ENCODE measurements at regions not wholly inside any gene's neighbourhood (a gene's known extent, or its start where the extent isn't known, plus 50 kb on each side); places are given as distances from the start of the nearest gene placed in this dataset.

DNA sequence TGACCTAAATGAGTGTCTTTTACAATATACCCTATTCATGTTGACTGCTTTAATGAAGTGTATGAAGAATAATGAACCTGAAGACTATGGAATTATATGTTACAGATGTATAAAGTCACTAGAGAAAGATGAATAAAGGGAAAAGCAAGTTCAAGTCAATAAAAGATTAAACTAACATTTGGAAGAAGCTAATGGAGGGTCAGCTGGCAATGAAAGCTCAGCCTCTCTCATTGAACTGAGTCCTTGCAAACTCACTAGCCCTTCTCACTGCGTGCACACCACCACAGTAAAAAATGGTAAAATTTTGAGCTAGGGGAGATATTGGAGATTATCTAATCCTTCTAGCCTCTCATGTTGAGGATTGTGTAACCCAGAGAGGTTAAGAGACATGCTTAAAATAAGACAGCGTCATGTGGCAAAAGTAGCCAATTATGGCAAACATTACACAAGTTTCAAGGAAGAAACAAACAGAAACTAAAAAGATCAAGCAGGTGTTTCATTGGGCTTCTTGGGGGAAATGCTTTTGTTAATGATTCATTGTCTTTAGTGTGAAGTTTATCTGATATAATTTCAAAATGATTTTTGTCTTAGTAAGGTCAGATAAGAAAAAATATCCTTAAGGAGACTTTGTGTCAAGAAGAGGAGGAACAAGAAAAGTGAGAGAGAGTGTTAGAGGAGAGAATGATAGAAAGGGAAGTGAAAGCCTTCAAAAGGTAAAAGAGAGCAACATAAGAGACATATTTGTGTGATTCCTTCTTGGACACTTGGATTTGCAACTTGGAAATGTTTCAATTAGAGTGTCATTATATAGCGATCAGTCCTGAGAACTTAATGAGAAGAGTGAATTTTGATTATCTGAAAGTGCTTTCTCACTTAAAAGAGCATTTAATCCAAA is 893.7 kb upstream of the FAM98A start:
- H3K4me3 ChIP-seq (ENCODE audit: low read depth, low read length), result no peak overlapping the region
- TF ChIP-seq, protein P1, sequence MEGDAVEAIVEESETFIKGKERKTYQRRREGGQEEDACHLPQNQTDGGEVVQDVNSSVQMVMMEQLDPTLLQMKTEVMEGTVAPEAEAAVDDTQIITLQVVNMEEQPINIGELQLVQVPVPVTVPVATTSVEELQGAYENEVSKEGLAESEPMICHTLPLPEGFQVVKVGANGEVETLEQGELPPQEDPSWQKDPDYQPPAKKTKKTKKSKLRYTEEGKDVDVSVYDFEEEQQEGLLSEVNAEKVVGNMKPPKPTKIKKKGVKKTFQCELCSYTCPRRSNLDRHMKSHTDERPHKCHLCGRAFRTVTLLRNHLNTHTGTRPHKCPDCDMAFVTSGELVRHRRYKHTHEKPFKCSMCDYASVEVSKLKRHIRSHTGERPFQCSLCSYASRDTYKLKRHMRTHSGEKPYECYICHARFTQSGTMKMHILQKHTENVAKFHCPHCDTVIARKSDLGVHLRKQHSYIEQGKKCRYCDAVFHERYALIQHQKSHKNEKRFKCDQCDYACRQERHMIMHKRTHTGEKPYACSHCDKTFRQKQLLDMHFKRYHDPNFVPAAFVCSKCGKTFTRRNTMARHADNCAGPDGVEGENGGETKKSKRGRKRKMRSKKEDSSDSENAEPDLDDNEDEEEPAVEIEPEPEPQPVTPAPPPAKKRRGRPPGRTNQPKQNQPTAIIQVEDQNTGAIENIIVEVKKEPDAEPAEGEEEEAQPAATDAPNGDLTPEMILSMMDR (conservative IDR thresholded peaks at IDR 0.05; ENCODE audit: low read depth, low read length), result no peak
- no peak for DNase-seq (ENCODE audit: low read depth)

DNA sequence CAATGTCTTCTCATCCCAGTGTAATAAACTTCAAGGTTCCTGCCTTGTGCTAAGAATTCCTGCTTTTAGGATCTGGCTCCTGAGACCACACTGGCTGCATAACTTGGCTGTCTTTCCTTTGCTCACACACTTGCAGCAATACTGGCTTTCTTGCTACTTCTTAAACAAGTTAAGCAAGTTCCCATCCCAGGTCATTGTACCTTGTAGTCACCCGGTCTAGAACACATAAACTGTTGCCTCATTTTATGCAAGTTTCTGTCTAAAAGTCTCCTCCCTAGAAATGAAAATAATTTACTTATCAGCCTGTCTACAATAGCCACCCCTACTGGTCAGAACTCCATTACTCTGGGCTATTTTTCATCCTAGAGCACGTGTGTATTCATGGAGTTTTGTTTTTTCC is 887.9 kb upstream of the FAM98A start:
- TF ChIP-seq, protein P1 (conservative IDR thresholded peaks at IDR 0.05; ENCODE audit: low read depth, low read length), result no peak
- no peak overlapping the region for H3K4me3 ChIP-seq (ENCODE audit: low read depth, low read length)
- DNase-seq (ENCODE audit: low read depth), result no peak

DNA sequence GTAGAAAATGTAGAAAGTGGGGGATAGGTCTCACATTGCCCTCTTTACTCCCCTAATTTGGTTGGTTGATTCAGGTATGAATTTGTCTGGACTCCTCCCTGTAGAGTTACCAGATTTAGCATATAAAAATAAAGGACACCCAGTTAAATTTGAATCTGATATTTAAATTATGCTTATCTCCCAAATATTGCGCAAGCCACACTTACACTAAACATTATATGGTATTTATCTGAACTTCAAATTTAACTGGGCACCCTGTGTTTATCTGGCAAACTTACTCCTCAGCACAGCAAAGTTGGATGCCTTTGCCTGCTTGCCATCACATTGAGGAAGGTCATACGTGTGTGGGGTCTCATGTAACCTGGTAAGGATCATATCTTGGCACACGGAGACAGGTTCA is 882.4 kb upstream of the FAM98A start:
- no peak overlapping the region for H3K4me3 ChIP-seq (ENCODE audit: low read depth, low read length)
- DNase-seq (ENCODE audit: low read depth), result no peak

DNA sequence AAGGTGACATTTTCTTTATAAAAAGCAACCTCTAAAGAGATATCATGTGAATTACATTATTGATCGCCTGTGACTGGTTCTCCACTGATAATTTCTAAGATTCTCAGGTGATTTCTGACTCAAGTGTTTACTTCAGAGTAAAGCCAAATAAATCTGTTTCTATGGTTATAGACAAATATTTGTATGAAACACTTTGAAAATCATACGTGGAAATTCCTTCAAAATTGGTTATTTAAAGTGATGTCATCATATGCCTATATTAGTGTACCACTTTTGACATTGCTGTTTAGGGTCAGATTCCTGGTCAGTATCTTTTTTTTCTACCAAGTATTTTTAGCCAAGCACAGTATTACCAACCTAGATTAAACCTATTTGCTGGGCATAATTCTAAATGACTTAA is 881.3 kb upstream of the FAM98A start:
- TF ChIP-seq, protein P1 (conservative IDR thresholded peaks at IDR 0.05; ENCODE audit: low read depth, low read length), result no peak
- H3K4me3 ChIP-seq (ENCODE audit: low read depth, low read length), result no peak overlapping the region
- no peak for DNase-seq (ENCODE audit: low read depth)

More for the DNA sequence above, 882.4 kb upstream of the FAM98A start:
- TF ChIP-seq, protein P1 (conservative IDR thresholded peaks at IDR 0.05; ENCODE audit: low read depth, low read length), result no peak

DNA sequence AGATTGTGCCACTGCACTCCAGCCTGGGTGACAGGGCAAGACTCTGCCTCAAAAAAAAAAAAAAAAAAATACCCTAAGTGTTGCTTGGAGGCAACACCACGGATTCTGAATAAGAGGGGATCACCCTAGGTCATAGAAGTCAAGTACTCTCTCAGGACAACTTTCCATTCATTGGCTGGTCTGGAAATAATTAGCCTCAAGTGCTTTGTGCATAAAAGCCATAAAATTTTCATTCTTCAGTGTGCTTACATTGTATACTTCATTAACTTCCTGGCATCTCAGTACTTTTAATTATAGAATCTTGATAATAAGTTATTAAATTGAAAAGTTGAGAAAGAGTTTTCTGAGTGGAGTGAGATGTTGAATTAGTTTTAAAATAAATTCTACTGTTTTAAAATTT is 876.1 kb upstream of the FAM98A start:
- DNase-seq (ENCODE audit: low read depth), result no peak
- H3K4me3 ChIP-seq (ENCODE audit: low read depth, low read length), result no peak overlapping the region
- TF ChIP-seq, protein P1 (conservative IDR thresholded peaks at IDR 0.05; ENCODE audit: low read depth, low read length), result no peak

DNA sequence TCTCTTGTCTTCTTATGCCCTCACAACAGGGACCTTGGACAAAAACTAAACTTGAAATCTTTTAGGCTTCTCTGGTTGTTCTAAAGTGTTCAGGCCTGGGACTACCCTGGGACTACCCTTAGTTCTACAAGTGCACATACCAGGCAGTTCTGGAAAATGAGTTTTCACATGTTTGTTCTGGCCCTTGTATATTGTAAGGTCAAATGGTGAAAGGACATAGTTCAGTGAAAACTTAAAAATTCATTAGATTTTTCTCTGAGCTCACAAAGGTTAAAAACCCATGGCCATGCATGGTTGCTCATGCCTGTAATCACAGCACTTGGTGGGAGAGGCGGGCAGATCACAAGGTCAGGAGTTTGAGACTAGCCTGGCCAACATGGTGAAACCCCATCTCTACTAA is 875.5 kb upstream of the FAM98A start:
- TF ChIP-seq, protein P1 (conservative IDR thresholded peaks at IDR 0.05; ENCODE audit: low read depth, low read length), result no peak
- no peak overlapping the region for H3K4me3 ChIP-seq (ENCODE audit: low read depth, low read length)
- no peak for DNase-seq (ENCODE audit: low read depth)

DNA sequence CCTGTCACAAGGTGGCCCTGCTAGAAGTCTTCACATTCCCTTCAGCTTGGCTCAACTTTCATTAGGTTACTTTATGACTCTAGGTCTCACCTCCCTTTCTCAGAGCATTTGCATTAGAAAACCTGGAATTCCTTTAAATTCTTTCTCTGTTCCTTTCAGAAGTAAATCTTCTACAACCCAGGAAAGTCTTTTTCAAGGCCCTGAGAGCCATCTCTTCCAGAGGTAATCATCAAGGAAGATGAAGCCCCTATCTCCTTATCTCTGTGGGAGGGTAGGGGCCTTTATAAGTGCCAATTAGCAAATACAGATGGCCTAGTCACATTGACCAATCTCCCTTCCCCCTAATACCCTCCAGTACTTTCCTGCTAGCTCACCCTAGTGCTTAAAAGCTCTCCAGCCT is 848.0 kb upstream of the FAM98A start:
- DNase-seq (ENCODE audit: low read depth), result no peak
- no peak overlapping the region for H3K4me3 ChIP-seq (ENCODE audit: low read depth, low read length)
- TF ChIP-seq, protein P1 (conservative IDR thresholded peaks at IDR 0.05; ENCODE audit: low read depth, low read length), result no peak
